Skin epidermis (tissue), 12 donors: ENCODE measurements at regions not wholly inside any gene's neighbourhood (a gene's known extent, or its start where the extent isn't known, plus 50 kb on each side); places are given as distances from the start of the nearest gene placed in this dataset.
A peak's percentile ranks its signal among the peaks of the same experiment; 100 is the strongest.
"Not testable (repeated sequence)": the region's sequence is repeated elsewhere in the genome, so short reads cannot be mapped to it uniquely, and the experiment has no call there.

Experiments
- H3K27ac ChIP-seq, 21 experiments: fragments of 200-600 bp; sonication (generic) in 11 of 21; one replicate each; pipeline ENCODE4 v1.5.0; 2020; ENCODE audit warnings: mild to moderate bottlenecking in 3 of 21, inconsistent platforms in 2 of 21, moderate library complexity in 2 of 21
- H3K4me3 ChIP-seq, 7 experiments: fragments of 200-600 bp; sonication (generic) in 2 of 7; one replicate each; pipeline ENCODE4 v1.5.0; 2020; ENCODE audit warnings: inconsistent platforms in 2 of 7, mild to moderate bottlenecking in 2 of 7, moderate library complexity in 1 of 7

GRCh38 chr12:43196268-43196907 lies 355.6 kb downstream of the ADAMTS20 start:
- Histone ChIP-seq H3K4me3 (no peak overlapping the region), H3K27ac (no peak overlapping the region)

GRCh38 chr12:43193096-43193495 lies 358.9 kb downstream of the ADAMTS20 start:
- H3K27ac ChIP-seq, H3K4me3 ChIP-seq: not testable (repeated sequence)

DNA sequence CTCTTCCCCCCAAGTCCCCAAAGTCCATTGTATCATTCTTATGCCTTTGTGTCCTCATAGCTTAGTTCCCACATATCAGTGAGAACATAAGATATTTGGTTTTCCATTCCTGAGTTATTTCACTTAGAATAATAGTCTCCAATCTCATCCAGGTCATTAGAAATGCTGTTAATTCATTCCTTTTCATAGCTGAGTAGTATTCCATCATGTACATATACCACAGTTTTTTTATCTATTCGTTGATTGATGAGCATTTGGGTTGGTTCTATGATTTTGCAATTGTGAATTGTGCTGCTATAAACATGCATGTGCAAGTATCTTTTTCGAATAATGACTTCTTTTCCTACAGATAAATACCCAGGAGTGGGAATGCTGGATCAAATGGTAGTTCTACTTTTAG lies 359.6 kb downstream of the ADAMTS20 start:
- not testable (repeated sequence) for H3K27ac ChIP-seq, H3K4me3 ChIP-seq

DNA sequence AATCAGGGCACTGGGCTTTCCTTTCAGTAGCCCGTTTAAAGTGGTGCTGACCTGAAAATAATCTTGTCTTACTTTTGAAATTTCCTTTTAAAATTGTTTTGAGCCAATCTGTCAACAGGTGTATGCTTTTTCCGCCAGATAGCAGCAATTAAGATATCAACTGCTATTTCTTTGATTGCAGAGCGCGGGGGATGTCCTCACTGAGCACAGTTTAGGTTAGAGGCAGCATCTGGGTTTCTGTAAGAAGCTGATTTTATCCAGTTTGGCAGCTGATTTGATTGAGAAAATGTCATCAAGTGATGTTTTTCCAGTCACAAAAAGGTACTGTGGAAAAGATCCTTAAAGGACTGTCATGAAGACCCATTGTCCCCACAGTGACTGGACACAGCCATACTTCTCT lies 371.8 kb downstream of the ADAMTS20 start:
- no peak overlapping the region for H3K4me3 ChIP-seq
- H3K27ac ChIP-seq: no peak overlapping the region

DNA sequence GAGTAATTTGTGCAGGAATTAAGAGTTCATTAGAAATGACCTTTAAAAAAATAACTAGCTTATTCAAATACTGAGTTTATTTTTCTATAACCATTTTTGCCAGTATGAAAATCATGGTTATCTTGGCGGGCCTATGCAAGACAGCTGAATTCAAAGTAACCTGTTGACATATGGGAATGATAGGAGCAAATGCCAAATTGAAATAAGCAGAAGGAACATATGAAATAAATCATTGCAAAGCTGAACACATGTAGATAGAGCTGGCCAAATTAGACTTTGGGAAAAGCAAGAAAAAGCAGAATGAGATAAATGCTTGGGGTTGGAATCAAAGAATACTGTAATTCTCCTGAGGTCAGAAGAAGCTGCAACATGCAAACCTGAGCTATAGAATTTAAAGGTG lies 372.5 kb downstream of the ADAMTS20 start:
- Histone ChIP-seq H3K4me3 (no peak overlapping the region), H3K27ac (no peak overlapping the region)

DNA sequence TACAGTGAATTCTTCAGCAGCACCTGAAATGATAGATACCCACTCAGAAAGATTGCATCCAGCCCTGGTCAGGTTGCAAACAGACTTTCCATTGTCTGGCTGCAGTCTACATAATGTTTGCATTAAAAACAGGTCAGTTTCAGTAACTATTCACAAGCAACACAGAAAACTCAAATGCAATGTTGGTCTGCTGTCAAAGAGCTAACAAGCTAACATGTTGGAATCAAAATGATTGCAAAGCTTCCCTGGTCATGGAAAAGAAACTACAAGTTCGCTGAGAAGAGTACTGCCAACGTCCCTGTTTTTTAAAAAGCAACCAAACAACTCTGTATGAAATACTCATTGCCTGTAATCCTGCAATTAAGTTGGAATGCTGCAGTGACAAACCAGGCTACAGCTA lies 374.7 kb downstream of the ADAMTS20 start:
- no peak overlapping the region for H3K27ac ChIP-seq

GRCh38 chr12:43169115-43169681 lies 382.8 kb downstream of the ADAMTS20 start:
- no peak overlapping the region for H3K27ac ChIP-seq
- no peak overlapping the region for H3K4me3 ChIP-seq

More for the DNA sequence above, 374.7 kb downstream of the ADAMTS20 start:
- no peak overlapping the region for H3K4me3 ChIP-seq

DNA sequence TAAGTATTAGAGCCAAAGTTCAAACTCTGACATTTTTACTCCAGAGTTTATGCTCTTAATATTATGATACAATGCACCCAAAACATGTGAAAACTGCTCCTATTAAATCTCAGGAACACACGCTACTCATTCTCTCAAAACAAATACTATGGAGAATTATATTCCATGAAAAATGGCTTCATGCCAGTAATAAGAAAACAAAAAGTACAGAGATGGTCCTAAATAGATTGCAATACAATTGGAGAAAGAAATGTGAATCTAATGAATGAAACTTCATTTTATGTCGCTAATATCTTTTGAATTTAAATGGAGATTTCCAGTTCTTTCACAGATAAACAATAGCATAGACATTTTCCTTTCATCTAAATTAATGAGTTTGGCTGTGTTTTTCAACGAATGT lies 384.3 kb downstream of the ADAMTS20 start:
- no peak overlapping the region for H3K27ac ChIP-seq
- H3K4me3 ChIP-seq: no peak overlapping the region

GRCh38 chr12:43165351-43165750 lies 386.7 kb downstream of the ADAMTS20 start:
- Histone ChIP-seq H3K27ac (no peak overlapping the region), H3K4me3 (no peak overlapping the region)

GRCh38 chr12:43162138-43162537 lies 389.9 kb downstream of the ADAMTS20 start:
- Histone ChIP-seq H3K4me3 (no peak overlapping the region), H3K27ac (no peak overlapping the region)

DNA sequence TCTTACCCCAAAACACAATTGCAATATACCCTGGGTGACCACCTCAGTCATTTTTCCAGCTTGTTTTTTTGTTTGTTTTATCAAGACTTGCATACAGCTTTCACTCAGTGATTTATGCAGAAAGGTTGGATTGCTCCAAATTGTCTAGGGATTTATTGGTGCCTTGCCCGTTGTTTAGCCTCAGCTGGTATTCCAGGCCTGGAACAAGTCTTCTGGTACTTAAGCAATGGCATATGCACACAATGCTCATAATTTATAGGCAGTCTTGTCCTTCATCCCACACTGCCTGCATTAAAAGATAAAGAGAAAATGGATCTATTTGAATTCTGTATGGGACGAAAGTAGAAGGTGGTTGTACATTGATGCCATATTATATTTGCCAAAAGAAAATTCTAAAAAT lies 392.5 kb downstream of the ADAMTS20 start:
- Histone ChIP-seq H3K4me3 (no peak overlapping the region), H3K27ac (no peak overlapping the region)

DNA sequence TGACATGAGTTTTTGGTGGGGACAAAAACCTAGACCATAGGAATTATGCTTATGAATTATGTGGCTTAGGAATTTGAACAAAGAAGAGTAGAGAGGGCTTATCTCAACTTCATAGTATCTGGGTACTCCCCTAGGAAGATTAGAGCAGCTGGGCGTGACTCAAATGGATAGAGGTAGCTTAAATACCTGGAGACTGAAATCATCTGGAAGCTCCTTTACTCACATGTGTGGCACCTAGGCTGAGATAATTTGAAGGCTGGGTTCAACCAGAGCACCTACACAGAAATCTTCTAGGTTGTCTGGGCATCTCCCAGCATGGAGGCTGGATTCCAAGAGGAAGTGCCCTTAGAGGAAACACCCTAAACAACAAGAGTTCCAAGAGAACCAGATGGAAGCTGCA lies 393.9 kb downstream of the ADAMTS20 start:
- Histone ChIP-seq H3K27ac (no peak overlapping the region), H3K4me3 (no peak overlapping the region)

DNA sequence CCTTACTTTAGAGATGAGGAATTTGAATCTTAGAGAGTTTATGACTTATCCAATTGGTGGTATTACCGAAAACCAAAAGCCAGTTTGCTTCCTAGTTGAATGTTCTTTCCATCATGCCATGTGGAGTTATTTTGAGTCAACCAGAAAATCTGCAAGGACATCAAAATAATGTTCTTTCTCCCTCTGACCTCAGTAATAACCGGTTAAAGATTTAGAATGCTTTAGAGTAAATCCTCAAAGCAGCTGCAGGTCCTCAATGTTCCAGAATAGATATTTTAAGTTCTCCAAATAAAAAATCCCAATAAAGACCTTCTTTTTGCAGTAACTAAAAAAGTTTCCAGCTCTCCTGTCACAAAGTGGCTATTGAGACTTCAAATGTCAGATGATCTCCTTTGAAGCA lies 396.6 kb downstream of the ADAMTS20 start:
- Histone ChIP-seq H3K27ac (peak overlapping the region in 2 of 21 experiments; percentile 40 to 41), H3K4me3 (no peak overlapping the region)

GRCh38 chr12:43154498-43155045 lies 397.4 kb downstream of the ADAMTS20 start:
- no peak overlapping the region for H3K27ac ChIP-seq
- H3K4me3 ChIP-seq: no peak overlapping the region

- Histone ChIP-seq H3K27ac (peak overlapping the region in 1 of 21 experiments; percentile 7), H3K4me3 (no peak overlapping the region)
These were observed 400.5 kb downstream of the ADAMTS20 start for GRCh38 chr12:43151441-43151981.

- Histone ChIP-seq H3K4me3 (no peak overlapping the region), H3K27ac (no peak overlapping the region)
These were observed 403.3 kb downstream of the ADAMTS20 start for GRCh38 chr12:43148691-43149090.

DNA sequence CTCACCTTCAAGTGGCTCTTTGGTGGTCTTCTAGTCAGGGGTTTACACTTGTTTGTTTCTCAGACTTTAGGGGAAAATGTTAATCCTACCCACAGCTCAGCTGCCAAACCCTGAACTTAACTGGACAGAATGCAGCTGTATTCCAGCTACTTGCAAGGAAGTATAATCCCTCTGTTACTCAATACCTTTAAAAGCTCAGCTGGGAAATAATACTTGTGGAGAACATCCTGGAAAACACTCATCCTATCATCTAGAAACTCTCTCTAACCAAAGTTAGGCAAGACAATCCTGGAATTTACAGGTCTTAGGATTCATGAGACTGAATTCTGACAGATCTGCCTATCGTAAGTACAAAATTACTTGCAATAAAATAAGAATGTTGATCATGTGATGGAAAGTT lies 404.1 kb downstream of the ADAMTS20 start:
- H3K27ac ChIP-seq: no peak overlapping the region
- no peak overlapping the region for H3K4me3 ChIP-seq

GRCh38 chr12:43145481-43145880 lies 406.5 kb downstream of the ADAMTS20 start:
- peak overlapping the region in 1 of 21 experiments; percentile 13 for H3K27ac ChIP-seq
- no peak overlapping the region for H3K4me3 ChIP-seq

GRCh38 chr12:43143278-43143677 lies 408.7 kb downstream of the ADAMTS20 start:
- Histone ChIP-seq H3K27ac (no peak overlapping the region), H3K4me3 (no peak overlapping the region)

- Histone ChIP-seq H3K27ac (no peak overlapping the region), H3K4me3 (no peak overlapping the region)
These were observed 419.7 kb downstream of the ADAMTS20 start for GRCh38 chr12:43132291-43132690.

GRCh38 chr12:43131301-43131700 lies 420.7 kb downstream of the ADAMTS20 start:
- Histone ChIP-seq H3K4me3 (no peak overlapping the region), H3K27ac (no peak overlapping the region)
